ENCODE measurements at regions not wholly inside any gene's neighbourhood (a gene's known extent, or its start where the extent isn't known, plus 50 kb on each side); places are given as distances from the start of the nearest gene placed in this dataset.

DNA sequence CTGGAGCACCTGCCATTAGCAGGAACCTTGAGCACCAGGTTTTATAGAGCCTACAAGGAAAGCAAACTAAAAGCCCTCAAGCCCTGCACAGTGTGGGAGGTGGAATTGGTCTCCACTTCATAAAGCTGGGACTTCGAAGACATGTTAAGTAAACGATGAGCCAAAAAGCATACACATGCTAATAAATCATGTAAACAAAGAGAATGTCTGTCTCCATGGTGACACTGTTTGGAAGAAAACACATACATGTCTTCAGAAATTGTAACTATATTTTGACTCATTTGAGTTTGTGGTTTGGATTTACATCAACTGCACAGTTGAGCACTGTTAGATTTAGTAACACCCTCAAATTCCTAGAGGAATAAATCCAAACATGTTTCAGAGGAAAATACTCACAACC lies 978.5 kb upstream of the LRRTM1 start:
- Histone ChIP-seq H3K4me1 (replicated peaks in 1 of 2; ENCODE audit: control insufficient read depth in 2 of 2, insufficient read depth in 2 of 2, low read length in 2 of 2) (no peaks in the 10 kb centered on the region), H3K9me3 (replicated peaks; ENCODE audit: control insufficient read depth, insufficient read depth, low read depth, low read length) (no peaks in the 10 kb centered on the region), H3K4me3 (no peak overlapping the region), H3K9me1 (ENCODE audit: control insufficient read depth, insufficient read depth, low read length) (no peaks in the 10 kb centered on the region), H3K27ac (ENCODE audit: extremely low read depth, low read depth, low read length) (no peak overlapping the region), H3K4me2 (ENCODE audit: insufficient read depth, low read length) (no peak overlapping the region), H4K20me1 (replicated peaks; ENCODE audit: control insufficient read depth, insufficient read depth, low read length) (no peaks in the 10 kb centered on the region), H3K9ac (ENCODE audit: insufficient read depth in 1 of 2, low read depth in 2 of 2, low read length in 2 of 2) (no peak overlapping the region), H2AFZ (ENCODE audit: low read depth, low read length) (no peak overlapping the region), H3K79me2 (ENCODE audit: control insufficient read depth, insufficient read depth, low read length) (no peaks in the 10 kb centered on the region), H3K27me3 (ENCODE audit: control insufficient read depth in 2 of 2, insufficient read depth in 2 of 2, low read length in 2 of 2) (no peaks in the 10 kb centered on the region), H3K36me3 (ENCODE audit: control insufficient read depth, insufficient read depth, low read length) (no peaks in the 10 kb centered on the region)
- POLR2A ChIA-PET: no interaction called here
- WGBS (ENCODE audit: insufficient coverage, low coverage, missing lambda C conversion rate): 0% methylated on average over 2 of the region's 2 CpGs
- CTCF ChIA-PET (ENCODE audit: low intra/inter-chr PET ratio): no interaction called here
- no TSS peak for BruUV-seq (replicated peaks)
- FAIRE-seq (no peak), DNase-seq (ENCODE audit: extremely low read depth in 1 of 4, low spot score in 3 of 4) (no peak), ATAC-seq (no peak)
- intact Hi-C loops (cut with micrococcal nuclease): no loop called here
- in situ Hi-C loops (cut with MboI): no loop called here
- no peak for TF ChIP-seq NR4A1 (CRISPR knock-in tag; IDR thresholded peaks at IDR 0.05)
- TF ChIP-seq NR4A1 (tag; IDR thresholded peaks at IDR 0.05): no peak
- no peak for TF ChIP-seq ZZZ3 (IDR thresholded peaks at IDR 0.05)

DNA sequence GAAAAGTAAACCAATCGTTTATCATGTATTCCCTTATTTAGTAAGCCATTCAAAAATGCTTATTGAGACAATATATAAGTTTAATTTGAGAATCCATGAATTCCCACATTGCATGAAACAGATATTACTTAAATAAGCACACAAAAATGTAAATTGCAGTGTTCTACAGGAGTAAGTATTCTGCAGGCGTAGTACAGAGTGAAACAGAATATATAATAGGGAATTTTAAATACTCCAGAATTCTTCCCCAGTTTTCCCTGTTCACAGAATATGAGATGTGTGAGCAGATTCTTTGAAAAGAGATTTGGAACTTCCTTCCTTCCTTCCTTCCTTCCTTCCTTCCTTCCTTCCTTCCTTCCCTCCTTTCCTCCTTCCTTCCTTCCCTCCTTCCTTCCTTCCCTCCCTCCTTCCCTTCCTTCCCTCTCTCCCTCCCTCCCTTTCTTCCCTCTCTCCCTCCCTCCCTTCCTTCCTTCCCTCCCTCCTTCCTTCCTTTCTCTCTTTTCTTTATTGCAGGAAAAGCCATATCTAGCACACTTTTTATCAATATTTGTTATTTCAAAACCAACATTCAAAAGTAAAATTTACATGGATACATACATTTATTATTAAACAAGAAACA lies 977.7 kb upstream of the LRRTM1 start:
- ChIA-PET POLR2A (no interaction called here), CTCF (ENCODE audit: low intra/inter-chr PET ratio) (no interaction called here)
- DNase-seq (ENCODE audit: extremely low read depth in 1 of 4, low spot score in 3 of 4) (no peak), ATAC-seq (no peak), FAIRE-seq (no peak)
- intact Hi-C loops (cut with micrococcal nuclease): no loop called here
- Histone ChIP-seq H3K4me3 (no peak overlapping the region), H3K4me2 (ENCODE audit: insufficient read depth, low read length) (no peak overlapping the region), H3K36me3 (ENCODE audit: control insufficient read depth, insufficient read depth, low read length) (no peaks in the 10 kb centered on the region), H3K27ac (ENCODE audit: extremely low read depth, low read depth, low read length) (no peak overlapping the region), H3K4me1 (replicated peaks in 1 of 2; ENCODE audit: control insufficient read depth in 2 of 2, insufficient read depth in 2 of 2, low read length in 2 of 2) (no peaks in the 10 kb centered on the region), H3K79me2 (ENCODE audit: control insufficient read depth, insufficient read depth, low read length) (no peaks in the 10 kb centered on the region), H4K20me1 (replicated peaks; ENCODE audit: control insufficient read depth, insufficient read depth, low read length) (no peaks in the 10 kb centered on the region), H3K9me3 (replicated peaks; ENCODE audit: control insufficient read depth, insufficient read depth, low read depth, low read length) (no peaks in the 10 kb centered on the region), H3K27me3 (ENCODE audit: control insufficient read depth in 2 of 2, insufficient read depth in 2 of 2, low read length in 2 of 2) (no peaks in the 10 kb centered on the region), H3K9ac (ENCODE audit: insufficient read depth in 1 of 2, low read depth in 2 of 2, low read length in 2 of 2) (no peak overlapping the region), H2AFZ (ENCODE audit: low read depth, low read length) (no peak overlapping the region), H3K9me1 (ENCODE audit: control insufficient read depth, insufficient read depth, low read length) (no peaks in the 10 kb centered on the region)
- in situ Hi-C loops (cut with MboI): no loop called here
- 0% methylated on average over 2 of the region's 2 CpGs for WGBS (ENCODE audit: insufficient coverage, low coverage, missing lambda C conversion rate)
- TF ChIP-seq PCBP2 (IDR thresholded peaks at IDR 0.05; ENCODE audit: low read depth, low read length, poor library complexity, severe bottlenecking) (peak; percentile 54), NR2C1 (IDR thresholded peaks at IDR 0.05) (no peak), NR2C1 (tag; IDR thresholded peaks at IDR 0.05) (no peak)
- BruUV-seq (replicated peaks): no TSS peak
